Glomerular visceral epithelial cell (primary cell): ENCODE measurements at regions not wholly inside any gene's neighbourhood (a gene's known extent, or its start where the extent isn't known, plus 50 kb on each side); places are given as distances from the start of the nearest gene placed in this dataset.
"Not testable (repeated sequence)": the region's sequence is repeated elsewhere in the genome, so short reads cannot be mapped to it uniquely, and the experiment has no call there.

Source experiments
- DNase-seq: peaks from one replicate; pipeline ENCODE4 v3.0.0-alpha.2; 2016; ENCODE audit errors: extremely low spot score

DNA sequence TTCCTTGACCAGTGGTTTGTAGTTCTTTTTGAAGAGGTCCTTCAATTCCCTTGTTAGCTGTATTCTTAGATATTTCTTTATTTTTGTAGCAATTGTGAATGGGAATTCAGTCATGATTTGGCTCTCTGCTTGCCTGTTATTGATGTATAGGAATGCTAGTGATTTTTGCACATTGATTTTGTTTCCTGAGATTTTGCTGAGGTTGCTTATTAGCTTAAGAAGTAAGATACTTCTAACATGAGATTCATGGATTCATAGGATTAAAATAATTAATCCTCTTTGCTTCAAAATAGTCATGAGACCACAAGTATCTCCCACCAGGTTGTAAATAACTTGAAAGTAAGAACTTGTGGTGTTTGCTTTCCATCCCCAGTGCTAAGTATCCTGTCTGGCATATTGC lies 308.9 kb downstream of the DTHD1 start:
- no peak for DNase-seq

DNA sequence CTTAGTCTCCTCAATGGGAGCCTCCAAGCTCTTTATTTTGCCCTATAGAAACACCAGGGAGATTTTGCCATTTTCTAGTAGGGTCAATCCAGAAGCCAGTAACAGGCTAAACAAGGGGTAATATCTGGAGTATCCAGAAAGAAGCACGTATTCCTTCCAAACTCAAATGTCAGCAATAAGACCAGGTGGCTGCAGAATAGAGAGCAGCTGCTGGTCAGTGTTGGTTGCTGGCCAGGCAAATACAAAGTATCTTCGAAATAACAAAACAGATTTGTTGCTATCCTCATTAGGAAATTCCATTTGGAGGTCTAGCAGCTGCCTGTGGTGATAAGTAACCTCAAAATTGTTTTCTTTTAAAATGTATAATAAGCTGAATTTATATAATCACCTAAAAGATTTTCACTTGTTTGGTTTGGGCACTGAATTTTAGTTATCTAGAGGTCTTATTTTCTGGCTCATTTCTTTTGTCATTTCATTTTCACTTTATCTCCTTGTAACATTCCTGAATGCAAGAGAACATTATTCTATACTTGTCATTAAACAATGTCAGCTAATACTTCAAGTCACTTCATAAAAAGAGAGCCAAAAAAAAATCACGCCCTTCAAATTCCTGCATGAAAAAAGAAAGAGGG lies 320.6 kb downstream of the DTHD1 start:
- no peak for DNase-seq

DNA sequence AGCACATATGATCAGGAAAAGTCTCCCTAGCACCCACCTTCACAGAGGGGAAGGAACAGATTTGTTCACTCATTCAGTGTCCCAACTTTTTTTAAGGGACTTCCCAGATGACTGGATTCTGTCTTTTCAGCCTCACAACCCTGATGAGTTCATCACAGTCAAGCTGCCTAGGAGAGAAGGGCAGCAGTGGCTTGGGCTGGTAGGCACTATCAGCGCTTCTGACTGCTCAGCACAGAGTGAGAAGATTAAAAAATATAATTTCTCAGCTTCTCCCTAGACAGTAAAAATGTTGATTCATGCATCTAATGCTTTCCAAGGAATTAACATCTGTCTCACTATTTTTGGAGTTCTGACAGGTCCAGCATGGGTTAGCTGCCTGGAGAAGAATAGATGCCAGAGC lies 328.2 kb downstream of the DTHD1 start:
- DNase-seq = no peak

DNA sequence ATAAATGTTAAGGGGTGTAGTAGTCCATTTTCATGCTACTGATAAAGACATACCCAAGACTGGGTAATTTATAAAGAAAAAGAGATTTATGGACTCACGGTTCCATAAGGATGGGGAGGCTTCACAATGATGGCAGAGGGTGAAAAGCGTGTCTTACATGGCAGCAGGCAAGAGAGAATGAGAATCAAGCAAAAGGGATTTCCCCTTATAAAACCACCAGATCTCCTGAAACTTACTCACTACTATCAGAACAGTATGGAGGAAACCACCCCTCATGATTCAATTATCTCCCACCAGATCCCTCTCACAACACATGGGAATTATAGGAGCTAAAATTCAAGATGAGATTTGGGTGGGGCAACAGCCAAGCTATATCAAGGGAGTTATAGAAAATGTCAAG lies 329.2 kb downstream of the DTHD1 start:
- no peak for DNase-seq

DNA sequence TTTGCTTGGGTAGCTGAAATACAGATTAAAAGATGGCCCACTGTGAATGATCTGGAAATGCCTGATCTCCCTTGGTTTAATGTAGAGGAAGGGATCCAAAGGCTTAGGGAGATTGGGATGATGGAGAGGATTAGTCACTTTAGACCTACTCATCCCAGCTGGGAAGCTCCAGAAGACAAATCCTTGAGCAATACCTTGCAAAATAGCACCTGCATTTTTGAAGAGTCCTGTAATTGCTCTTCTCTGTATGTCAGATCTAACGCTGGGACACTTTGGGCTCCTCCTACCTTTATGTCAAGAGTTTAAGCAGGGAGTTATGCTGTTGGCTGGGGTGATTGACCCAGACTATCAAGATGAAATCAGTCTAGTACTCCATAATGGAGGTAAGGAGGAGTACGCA lies 331.7 kb downstream of the DTHD1 start:
- not testable (repeated sequence) for DNase-seq

DNA sequence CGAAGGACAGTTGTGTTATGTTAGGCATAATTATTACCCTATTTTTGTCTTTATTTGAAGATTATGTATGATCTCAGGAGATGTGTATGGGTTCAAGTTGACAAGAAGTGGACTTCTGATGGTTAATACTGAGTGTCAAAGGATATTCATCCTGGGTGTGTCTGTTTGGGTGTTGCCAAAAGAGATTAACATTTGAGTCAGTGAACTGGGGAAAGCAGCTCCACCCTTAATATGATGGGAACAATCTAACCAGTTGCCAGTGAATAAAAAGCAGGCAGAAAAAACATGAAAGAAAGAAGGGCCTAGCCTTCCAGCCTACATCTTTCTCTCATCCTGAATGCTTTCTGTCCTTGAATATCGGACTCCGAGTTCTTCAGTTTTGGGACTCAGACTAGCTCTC lies 332.6 kb downstream of the DTHD1 start:
- DNase-seq = no peak

DNA sequence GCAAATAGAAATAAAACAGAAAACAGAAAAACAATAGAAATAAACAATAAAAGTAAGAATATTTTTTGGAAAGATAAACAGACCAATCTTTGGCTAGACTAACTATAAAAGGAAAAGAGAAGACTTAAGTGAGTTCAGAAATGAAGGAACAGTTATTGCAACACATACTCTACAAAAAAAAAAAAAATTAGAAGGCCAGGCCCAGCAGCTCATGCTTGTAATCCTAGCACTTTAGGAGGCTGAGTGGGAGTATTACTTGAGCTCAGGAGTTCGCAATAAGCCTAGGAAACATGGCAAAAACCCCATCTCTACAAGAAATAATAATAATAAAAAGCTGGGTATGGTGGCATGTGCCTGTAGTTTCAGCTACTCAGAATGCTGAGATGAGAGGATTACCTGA lies 336.7 kb downstream of the DTHD1 start:
- no peak for DNase-seq

DNA sequence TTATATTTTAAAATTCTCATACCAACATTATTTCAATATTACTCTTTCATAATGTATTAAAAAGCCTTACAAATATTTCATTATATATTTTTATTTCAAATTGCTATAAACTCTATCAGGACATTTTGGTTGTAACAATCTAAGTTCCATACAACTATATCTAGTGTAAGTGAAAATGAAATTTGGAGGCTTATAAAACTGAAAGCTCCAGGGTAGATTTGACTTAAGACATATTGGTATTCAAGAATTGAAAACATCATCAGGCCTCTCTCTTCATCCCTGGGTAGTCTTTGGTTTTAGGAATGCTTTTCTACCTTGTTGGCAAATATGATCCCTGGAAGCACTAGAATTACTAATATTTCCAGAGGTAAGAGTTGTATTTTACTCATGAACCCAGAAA lies 342.6 kb downstream of the DTHD1 start:
- no peak for DNase-seq

DNA sequence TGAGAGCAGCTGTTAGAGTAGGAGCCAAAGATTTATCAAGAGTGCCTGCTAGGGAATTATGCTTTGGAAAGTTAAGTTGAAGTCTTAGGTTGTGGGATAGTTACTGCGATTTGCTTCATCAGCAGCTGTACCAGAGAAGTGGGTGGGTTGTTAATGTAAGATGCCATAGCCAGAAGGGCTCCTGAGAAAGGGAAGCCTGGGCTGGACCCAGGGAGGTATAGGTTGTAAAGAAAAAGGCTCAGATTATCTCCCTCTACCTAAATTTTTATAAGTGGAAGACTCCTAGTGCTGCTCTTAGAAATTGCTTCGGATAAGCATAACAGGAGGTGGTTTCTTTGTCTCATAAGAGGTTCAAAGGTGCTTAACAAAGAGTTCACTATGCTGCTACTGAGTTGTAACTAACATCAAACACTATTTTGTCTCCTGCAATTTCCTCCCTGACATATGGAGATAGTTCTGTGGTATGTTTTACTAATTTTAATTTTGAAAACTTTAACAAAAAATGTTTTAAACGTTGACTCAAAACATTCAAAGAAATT lies 356.9 kb downstream of the DTHD1 start:
- no peak for DNase-seq

DNA sequence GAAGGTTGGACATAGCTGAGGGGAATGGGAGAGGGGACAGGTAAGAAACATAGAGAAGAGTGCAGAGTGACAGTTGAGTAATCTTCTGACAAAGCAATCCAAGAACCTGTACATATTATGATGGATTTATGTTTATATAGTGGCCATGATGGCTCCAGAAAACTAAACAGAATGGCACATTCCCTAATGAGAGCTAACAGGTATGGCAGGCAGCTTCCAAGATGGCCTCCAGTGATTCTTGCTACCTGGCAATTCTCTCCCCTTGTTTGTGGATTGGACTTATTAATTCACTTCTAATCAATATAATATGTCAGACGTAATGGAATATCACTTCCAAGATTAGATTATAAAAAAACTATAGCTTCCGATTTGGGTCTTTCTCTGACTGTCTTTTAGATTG lies 359.5 kb downstream of the DTHD1 start:
- no peak for DNase-seq

DNA sequence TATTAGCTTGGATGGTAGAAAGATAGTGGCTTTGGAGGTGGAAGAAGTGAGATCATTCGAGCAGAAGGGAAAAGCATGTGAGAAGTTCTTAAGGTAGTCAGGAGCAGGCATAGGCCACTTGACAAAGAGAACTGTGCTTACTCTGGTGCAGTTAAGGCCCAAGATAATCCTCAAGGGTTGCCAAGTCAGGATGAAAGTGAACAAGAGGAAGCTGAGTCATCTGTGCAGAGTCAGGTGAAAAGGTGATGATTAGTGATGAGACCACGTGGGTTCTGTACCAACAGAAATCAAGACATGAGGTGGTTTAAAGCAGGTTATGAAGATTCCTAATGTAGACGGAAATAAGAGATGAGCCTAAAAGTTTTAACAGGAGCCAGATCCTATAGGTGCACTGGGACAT lies 369.8 kb downstream of the DTHD1 start:
- no peak for DNase-seq

DNA sequence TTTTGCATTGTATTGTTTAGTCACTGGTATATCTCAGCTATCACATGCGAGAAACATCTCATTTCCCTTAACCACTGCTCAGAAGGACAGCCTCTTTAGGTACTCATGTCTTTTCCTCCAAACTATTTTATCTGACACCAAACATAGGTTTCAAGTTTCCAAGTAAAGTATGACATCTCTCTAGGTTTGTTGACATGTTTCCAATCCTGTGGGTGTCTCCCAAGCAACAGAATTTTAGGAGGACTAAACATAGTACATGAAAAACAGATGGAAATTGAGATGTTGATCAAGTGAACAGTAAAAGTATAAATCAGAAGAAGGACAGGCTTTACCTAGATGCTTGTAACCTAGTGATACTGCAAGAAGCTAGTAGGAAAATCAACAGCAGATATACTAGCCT lies 371.4 kb downstream of the DTHD1 start:
- no peak for DNase-seq

DNA sequence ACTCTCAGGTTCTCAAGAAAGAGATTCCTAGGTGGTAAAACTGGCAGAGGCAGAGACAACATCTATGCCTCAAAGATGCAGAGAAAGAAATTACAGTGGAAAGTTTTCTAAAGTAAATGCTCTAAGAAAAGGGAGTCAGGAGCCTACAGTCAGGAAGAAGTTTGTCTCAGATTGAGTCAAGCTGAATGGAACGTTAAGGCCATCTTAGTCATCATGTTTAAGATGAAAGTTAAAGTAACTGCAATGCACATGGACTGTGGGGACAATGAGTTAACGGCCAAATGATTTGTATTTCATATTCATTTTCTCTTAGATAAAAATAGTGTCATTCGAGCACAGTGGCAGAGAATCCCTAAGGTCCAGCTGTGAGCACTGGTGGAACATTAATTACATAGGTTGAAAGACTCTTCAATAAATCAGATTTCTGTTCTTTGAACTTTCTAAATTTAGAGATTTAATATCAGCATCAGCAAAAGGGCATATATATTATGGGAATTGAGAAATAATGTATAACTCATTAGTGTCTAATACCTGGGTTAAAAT lies 384.6 kb downstream of the DTHD1 start:
- no peak for DNase-seq

DNA sequence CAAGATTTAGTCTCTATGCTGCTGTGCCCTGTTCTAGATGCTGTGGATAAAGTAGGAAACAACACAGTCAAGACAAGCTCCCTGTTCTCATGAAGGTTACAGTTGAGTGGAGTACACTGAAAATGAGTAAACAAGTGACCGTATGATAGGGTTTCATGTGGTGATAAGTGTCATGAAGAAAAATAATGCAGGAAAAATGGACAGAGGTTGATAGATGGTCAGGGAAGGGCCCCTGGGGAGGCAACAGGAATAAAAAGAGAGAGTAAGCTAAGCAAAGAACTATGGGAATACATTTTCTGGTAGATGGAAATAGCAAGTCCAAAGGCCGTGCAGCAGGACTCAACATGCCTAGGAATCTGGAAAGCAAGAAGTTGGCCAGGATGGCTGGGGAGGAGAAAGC lies 394.0 kb downstream of the DTHD1 start:
- no peak for DNase-seq

DNA sequence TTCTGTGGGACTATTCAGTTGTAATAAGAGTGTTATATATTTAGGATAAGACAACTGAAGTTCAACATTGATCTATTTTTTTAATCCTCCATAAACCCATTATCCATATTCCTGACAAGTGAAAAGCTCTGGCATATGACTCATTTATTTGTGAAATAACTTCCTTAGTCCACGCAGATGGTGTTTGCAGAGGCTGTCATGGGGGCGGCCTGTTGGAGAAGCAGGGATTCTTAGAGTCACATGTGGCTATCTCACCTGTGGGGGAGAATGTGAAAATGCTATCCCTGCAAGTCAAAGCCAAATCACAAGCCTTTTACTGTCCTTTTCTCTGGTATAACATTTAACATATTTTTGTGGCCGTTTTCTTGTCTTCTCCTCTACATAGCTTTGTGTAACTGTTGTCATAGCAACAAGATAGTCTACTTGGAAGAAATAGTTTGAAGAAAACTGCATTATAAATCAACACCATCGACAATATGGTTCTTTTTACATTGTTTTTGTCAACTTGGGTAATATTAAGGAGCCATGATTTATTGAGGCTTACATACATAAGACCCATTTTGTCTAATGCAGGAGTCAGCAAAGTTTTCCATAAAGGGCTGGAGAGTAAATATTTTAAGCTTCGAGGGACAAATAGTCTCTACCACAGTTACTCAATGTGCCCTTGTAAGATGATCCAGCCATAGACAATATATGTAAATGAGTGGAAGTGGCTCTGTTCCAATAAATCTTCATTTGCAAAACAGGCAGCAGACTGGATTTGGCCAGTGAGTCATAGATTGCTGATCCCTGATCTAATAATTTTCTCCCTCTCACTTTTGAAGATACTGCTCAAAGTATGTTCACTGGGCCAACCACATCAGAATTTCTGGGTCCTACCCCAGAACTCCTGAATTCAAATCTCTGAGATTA lies 395.0 kb downstream of the DTHD1 start:
- no peak for DNase-seq

DNA sequence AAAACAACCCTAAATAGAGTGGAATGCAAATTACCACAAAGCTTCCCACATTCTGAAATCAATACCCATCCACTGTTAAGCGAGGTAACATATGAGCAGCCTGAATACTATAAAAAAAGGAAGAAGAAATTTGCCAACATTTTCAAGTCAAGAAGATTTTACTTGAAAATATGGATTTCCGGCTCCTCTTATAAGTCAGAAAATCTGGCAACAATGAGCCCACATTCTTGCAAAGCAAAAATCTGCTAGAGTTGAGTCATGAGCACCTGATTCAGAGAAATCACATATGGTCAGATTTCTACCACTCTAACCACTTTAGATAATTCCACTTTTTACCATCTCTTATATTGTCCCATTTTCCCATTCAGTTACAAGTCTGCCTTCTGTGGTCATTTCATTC lies 395.7 kb downstream of the DTHD1 start:
- DNase-seq = no peak

DNA sequence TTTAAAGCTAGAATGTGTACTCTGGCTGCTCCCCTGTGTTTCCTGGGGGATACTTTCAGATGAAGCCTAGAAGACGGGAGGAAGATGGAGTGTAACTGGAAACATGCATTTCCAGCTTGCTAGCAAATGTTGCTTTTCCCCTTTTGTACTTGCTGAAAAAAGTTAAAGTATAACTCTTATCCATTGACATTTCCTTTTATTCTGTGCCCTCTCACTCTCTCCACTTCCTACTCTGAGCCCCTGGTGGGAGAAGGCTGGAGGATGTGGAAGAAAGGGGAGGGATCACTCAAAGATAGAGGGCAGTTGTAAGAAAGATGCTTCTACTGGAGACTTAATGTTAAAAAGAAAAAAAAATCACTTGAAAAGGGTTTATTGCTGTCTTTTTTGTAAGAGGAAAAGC lies 396.5 kb downstream of the DTHD1 start:
- DNase-seq = no peak

DNA sequence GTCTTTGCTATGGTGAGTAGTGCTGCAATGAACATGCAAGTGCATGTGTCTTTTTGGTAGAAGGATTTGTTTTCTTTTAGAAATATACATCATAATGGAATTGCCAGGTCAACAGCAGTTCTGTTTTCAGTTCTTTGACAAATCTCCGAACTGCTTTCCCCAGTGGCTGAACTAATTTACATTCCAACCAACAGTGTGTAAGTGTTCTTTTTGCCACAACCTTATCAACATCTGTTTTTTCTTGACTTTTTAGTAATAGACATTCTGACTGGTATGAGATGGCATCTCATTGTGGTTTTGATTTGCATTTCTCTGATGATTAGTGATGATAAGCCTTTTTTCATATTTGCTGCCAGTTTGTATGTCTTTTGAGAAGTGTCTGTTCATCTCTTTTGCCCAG lies 406.3 kb downstream of the DTHD1 start:
- no peak for DNase-seq

DNA sequence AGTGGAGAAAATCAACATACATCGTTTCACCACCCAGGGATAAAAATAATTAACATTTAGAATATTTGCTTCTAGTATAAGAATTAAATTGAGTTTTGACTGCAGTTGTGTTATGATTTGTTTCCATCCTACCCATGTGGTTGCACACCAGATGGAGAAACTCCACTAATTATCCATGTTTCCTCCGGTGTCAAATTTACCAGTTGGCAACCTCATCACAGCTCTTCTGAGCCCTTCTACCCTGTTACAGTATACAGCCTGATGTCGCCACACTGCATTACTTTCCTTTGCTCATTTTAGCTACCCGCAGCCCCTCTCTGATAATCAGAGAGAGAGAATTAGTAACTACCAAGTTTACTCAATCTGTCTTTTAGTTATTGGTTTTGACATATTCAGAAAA lies 411.2 kb downstream of the DTHD1 start:
- no peak for DNase-seq

DNA sequence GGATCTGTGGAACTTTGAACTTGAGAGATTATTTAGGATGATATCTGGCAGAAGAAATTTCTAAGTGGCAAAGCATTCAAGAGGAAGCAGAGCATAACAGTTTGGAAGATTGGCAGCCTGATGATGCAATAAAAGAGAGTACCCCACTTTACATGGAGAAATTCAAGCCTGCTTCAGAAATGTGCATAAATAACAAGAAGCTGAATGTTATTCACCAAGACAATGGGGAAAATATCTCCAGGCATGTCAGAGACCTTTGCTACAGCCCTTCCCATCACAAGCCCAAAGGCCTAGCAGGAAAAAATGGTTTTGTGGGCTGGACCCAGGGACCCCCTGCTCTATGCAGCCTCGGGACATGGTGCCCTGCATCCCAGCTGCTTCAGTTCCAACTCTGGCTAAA lies 420.8 kb downstream of the DTHD1 start:
- DNase-seq = no peak

DNA sequence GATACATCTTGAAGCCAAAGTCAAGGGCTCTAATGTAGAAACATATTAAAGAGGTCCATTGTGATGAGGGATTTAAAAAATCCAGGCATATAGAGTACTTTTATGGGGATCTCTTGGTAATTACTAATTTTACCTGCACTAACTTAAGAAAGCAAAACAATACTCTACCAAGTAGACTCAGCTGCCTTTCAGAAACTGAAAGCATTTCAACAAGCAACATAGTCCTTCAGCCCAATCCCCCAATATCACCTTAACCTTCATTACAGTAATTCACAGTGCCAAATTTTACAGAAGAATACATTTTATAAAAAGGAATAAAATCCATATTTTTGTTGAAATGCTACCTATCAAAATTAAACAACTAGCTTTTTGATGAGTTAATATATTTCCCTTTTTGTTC lies 422.9 kb downstream of the DTHD1 start:
- no peak for DNase-seq

DNA sequence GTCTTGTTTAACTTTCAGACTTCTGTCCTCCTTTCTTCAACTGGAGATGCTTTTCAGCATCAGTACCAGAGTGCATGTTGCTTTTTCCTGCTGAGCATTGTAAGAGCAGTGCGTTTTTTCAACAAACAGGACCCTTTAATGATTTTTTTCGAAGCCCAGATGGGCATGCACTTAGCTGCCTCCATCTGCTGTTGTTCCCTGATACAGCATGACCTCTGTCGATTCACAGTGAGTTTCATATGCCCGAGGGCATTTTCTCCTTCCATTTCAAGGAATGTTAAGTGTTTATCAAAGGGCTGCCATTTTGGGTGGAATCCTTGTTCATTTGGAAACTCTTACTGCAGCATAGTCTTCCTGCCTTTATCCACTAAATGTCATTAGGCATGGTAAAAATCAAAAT lies 428.6 kb downstream of the DTHD1 start:
- DNase-seq = no peak

DNA sequence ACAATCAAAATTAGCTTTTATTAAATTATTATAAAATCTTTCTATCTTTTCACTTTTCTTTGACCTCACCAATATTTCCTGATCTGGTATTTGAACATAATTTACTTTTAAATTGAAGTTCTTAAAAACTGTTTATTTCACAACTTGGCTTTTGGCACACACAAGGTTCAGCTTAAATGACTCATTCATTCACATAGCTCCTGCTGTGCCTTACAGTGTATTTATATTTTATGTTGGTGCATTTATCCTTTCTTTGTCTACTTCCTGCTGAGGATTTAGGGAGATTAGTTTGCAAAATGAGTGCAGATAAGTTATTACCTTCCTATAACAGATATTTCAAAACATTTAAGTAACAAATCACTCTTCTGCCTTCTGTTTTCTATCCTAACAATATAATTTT lies 430.6 kb downstream of the DTHD1 start:
- no peak for DNase-seq
